ENCODE measurements at regions not wholly inside any gene's neighbourhood (a gene's known extent, or its start where the extent isn't known, plus 50 kb on each side); places are given as distances from the start of the nearest gene placed in this dataset.

- peak in 1 of 3 donors; percentile 11 for DNase-seq
- intact Hi-C loops (cut with DNase I, micrococcal nuclease) = no loop called here
- Histone ChIP-seq H3K4me3 (no peak overlapping the region), H3K4me1 (ENCODE audit: low read depth) (no peaks in the 10 kb centered on the region), H3K36me3 (ENCODE audit: low read depth) (no peaks in the 10 kb centered on the region), H3K9me3 (no peaks in the 10 kb centered on the region)
- ATAC-seq = peak; percentile 60
- TF ChIP-seq, protein P1, sequence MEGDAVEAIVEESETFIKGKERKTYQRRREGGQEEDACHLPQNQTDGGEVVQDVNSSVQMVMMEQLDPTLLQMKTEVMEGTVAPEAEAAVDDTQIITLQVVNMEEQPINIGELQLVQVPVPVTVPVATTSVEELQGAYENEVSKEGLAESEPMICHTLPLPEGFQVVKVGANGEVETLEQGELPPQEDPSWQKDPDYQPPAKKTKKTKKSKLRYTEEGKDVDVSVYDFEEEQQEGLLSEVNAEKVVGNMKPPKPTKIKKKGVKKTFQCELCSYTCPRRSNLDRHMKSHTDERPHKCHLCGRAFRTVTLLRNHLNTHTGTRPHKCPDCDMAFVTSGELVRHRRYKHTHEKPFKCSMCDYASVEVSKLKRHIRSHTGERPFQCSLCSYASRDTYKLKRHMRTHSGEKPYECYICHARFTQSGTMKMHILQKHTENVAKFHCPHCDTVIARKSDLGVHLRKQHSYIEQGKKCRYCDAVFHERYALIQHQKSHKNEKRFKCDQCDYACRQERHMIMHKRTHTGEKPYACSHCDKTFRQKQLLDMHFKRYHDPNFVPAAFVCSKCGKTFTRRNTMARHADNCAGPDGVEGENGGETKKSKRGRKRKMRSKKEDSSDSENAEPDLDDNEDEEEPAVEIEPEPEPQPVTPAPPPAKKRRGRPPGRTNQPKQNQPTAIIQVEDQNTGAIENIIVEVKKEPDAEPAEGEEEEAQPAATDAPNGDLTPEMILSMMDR (IDR thresholded peaks at IDR 0.05) = no peak
These were observed 116.0 kb upstream of the PTPRT start for GRCh38 chr20:43305749-43306148.

- intact Hi-C loops (cut with DNase I, micrococcal nuclease) = no loop called here
- ATAC-seq (no peak), DNase-seq (no peak)
- H3K36me3 ChIP-seq (ENCODE audit: low read depth) = no peaks in the 10 kb centered on the region
- H3K4me1 ChIP-seq (ENCODE audit: low read depth) = no peaks in the 10 kb centered on the region
- TF ChIP-seq, protein P1 (IDR thresholded peaks at IDR 0.05) = no peak
- no peak overlapping the region for H3K4me3 ChIP-seq
- no peaks in the 10 kb centered on the region for H3K9me3 ChIP-seq
These were observed 114.9 kb upstream of the PTPRT start for GRCh38 chr20:43304598-43304997.

- TF ChIP-seq, protein P1 (IDR thresholded peaks at IDR 0.05) = no peak
- Histone ChIP-seq H3K9me3 (no peaks in the 10 kb centered on the region), H3K4me3 (no peak overlapping the region), H3K36me3 (ENCODE audit: low read depth) (no peaks in the 10 kb centered on the region), H3K4me1 (ENCODE audit: low read depth) (no peaks in the 10 kb centered on the region)
- DNase-seq (no peak), ATAC-seq (no peak)
- intact Hi-C loops (cut with DNase I, micrococcal nuclease) = no loop called here
These were observed 113.2 kb upstream of the PTPRT start for GRCh38 chr20:43302936-43303335.

- H3K9me3 ChIP-seq = no peaks in the 10 kb centered on the region
- ATAC-seq (no peak), DNase-seq (no peak)
- intact Hi-C loops (cut with DNase I, micrococcal nuclease) = no loop called here
- H3K4me3 ChIP-seq = no peak overlapping the region
- TF ChIP-seq, protein P1 (IDR thresholded peaks at IDR 0.05) = no peak
- no peaks in the 10 kb centered on the region for H3K4me1 ChIP-seq (ENCODE audit: low read depth)
- H3K36me3 ChIP-seq (ENCODE audit: low read depth) = no peaks in the 10 kb centered on the region
These were observed 111.2 kb upstream of the PTPRT start for GRCh38 chr20:43300901-43301300.

DNA sequence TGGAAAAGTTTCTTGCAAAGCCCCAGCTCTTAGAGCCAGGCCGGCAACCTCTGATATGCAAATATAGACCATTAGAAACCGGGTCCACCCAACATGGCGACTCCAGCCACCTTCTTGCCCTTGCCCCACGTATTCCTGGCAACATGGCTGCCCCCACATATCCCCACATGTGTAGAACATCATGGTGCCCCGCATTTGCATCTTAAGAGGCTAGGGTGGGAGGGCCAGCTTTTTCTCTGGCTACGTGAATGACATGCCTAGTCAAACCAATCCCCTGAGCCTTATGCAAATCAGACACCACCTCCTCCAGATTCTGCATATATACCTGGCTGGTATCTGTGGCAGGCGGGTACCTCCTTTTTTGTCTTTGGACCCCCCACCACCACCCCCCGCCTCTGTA, 106.1 kb upstream of the PTPRT start:
- intact Hi-C loops (cut with DNase I, micrococcal nuclease) = no loop called here
- no peaks in the 10 kb centered on the region for H3K4me1 ChIP-seq (ENCODE audit: low read depth)
- no peaks in the 10 kb centered on the region for H3K9me3 ChIP-seq
- no peak for DNase-seq
- TF ChIP-seq, protein P1 (IDR thresholded peaks at IDR 0.05) = no peak
- H3K36me3 ChIP-seq (ENCODE audit: low read depth) = no peaks in the 10 kb centered on the region
- no peak for ATAC-seq
- H3K4me3 ChIP-seq = no peak overlapping the region

DNA sequence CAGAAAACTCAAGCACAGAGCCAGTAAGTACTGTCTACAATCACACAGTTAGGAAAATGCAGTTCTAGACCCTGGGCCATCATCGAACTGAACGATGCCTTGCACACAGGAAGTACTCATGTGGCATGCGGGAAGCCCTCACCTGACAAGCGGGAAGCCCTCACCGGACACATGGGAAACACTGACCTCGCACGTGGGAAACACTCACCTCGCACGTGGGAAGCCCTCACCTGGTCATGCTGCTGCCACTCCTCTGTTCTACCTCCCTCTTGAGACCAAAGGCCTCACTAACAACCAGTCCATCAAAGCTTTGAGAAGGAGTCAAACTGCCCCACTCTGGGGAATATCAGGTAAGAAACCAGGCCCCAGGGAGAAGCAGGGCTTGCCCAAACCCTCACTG, 105.6 kb upstream of the PTPRT start:
- ATAC-seq = no peak
- no peaks in the 10 kb centered on the region for H3K36me3 ChIP-seq (ENCODE audit: low read depth)
- intact Hi-C loops (cut with DNase I, micrococcal nuclease) = no loop called here
- no peak for DNase-seq
- TF ChIP-seq, protein P1 (IDR thresholded peaks at IDR 0.05) = no peak
- no peaks in the 10 kb centered on the region for H3K4me1 ChIP-seq (ENCODE audit: low read depth)
- no peaks in the 10 kb centered on the region for H3K9me3 ChIP-seq
- H3K4me3 ChIP-seq = no peak overlapping the region
